H9 (cell line): ENCODE measurements at regions not wholly inside any gene's neighbourhood (a gene's known extent, or its start where the extent isn't known, plus 50 kb on each side); places are given as distances from the start of the nearest gene placed in this dataset.

Source experiments
- DNase-seq: peaks from one replicate; pipeline ENCODE4 v3.0.0-alpha.2; 2017
- H2AFZ ChIP-seq: one replicate; pipeline ENCODE4 v1.6.1; 2013; ENCODE audit warnings: mild to moderate bottlenecking, low read length, control low read depth, moderate library complexity
- H2AK5ac ChIP-seq: 2 replicates; pipeline ENCODE4 v1.6.1; 2013; ENCODE audit warnings: low read length, control low read depth, mixed read lengths; ENCODE audit not compliant: insufficient read length
- H2BK120ac ChIP-seq: one replicate; pipeline ENCODE4 v1.6.1; 2013; ENCODE audit warnings: low read depth, mild to moderate bottlenecking, low read length, control low read depth, inconsistent platforms; ENCODE audit not compliant: poor library complexity, severe bottlenecking
- H2BK12ac ChIP-seq: 2 replicates; pipeline ENCODE4 v1.6.1; 2013; ENCODE audit warnings: low read length, control low read depth, mixed read lengths, low read depth; ENCODE audit not compliant: insufficient read length
- H2BK15ac ChIP-seq: 2 replicates; pipeline ENCODE4 v1.6.1; 2013; ENCODE audit warnings: low read depth, low read length, control low read depth
- H2BK20ac ChIP-seq: one replicate; pipeline ENCODE4 v1.6.1; 2013; ENCODE audit warnings: low read depth, mild to moderate bottlenecking, low read length, control low read depth, inconsistent platforms; ENCODE audit not compliant: poor library complexity, severe bottlenecking
- H2BK5ac ChIP-seq: 2 replicates; pipeline ENCODE4 v1.6.1; 2013; ENCODE audit warnings: low read length, control low read depth, mixed read lengths; ENCODE audit not compliant: insufficient read length
- H3K14ac ChIP-seq: 2 replicates; pipeline ENCODE4 v1.6.1; 2013; ENCODE audit warnings: low read length, control low read depth; ENCODE audit not compliant: insufficient read depth
- H3K18ac ChIP-seq: 2 replicates; pipeline ENCODE4 v1.6.1; 2013; ENCODE audit warnings: low read depth, mild to moderate bottlenecking, mixed read lengths, low read length, control low read depth; ENCODE audit not compliant: insufficient read length
- H3K23ac ChIP-seq: 2 replicates; pipeline ENCODE4 v1.6.1; 2013; ENCODE audit warnings: low read length, control low read depth, mixed read lengths, low read depth; ENCODE audit not compliant: insufficient read length
- H3K23me2 ChIP-seq: 2 replicates; pipeline ENCODE4 v1.6.1; 2013; ENCODE audit warnings: low read depth, mild to moderate bottlenecking, mixed read lengths, low read length, control low read depth; ENCODE audit not compliant: insufficient read length, poor library complexity, severe bottlenecking
- H3K27ac ChIP-seq: 2 replicates; pipeline ENCODE4 v1.5.1; 2013; ENCODE audit warnings: low read length, control low read depth, mixed read lengths, low read depth; ENCODE audit not compliant: insufficient read length
- H3K27me3 ChIP-seq: 2 replicates; pipeline ENCODE4 v1.6.1; 2013; ENCODE audit warnings: low read length, control low read depth, inconsistent platforms; ENCODE audit not compliant: insufficient read depth
- H3K4ac ChIP-seq: 2 replicates; pipeline ENCODE4 v1.6.1; 2013; ENCODE audit warnings: low read depth, mild to moderate bottlenecking, control low read depth, inconsistent platforms, low read length, moderate library complexity
- H3K4me1 ChIP-seq: 2 replicates; pipeline ENCODE4 v1.6.1; 2013; ENCODE audit warnings: low read length, control low read depth, inconsistent platforms; ENCODE audit not compliant: insufficient read depth
- H3K4me2 ChIP-seq: 2 replicates; pipeline ENCODE4 v1.6.1; 2013; ENCODE audit warnings: low read length, control low read depth, mixed read lengths; ENCODE audit not compliant: insufficient read length, insufficient read depth
- H3K56ac ChIP-seq: 2 replicates; pipeline ENCODE4 v1.6.1; 2013; ENCODE audit warnings: low read depth, mild to moderate bottlenecking, mixed read lengths, low read length, control low read depth; ENCODE audit not compliant: insufficient read length
- H3K79me1 ChIP-seq: 2 replicates; pipeline ENCODE4 v1.6.1; 2013; ENCODE audit warnings: low read depth, mild to moderate bottlenecking, moderate library complexity, low read length, control low read depth, inconsistent platforms; ENCODE audit not compliant: insufficient read depth, poor library complexity, severe bottlenecking
- H3K79me2 ChIP-seq: 2 replicates; pipeline ENCODE4 v1.6.1; 2013; ENCODE audit warnings: low read length, control low read depth, inconsistent platforms; ENCODE audit not compliant: insufficient read depth
- H3K9ac ChIP-seq: 2 replicates; pipeline ENCODE4 v1.6.1; 2013; ENCODE audit warnings: low read length, control low read depth, mixed read lengths; ENCODE audit not compliant: insufficient read length; ENCODE audit errors: extremely low read depth
- H3K9me3 ChIP-seq: one replicate; pipeline ENCODE4 v1.6.1; 2013; ENCODE audit warnings: low read depth, low read length, inconsistent platforms; ENCODE audit not compliant: control insufficient read depth
- H3T11ph ChIP-seq: one replicate; pipeline ENCODE4 v1.6.1; 2013; ENCODE audit warnings: mild to moderate bottlenecking, low read length, control low read depth, inconsistent platforms
- H4K20me1 ChIP-seq: one replicate; pipeline ENCODE4 v1.6.1; 2013; ENCODE audit not compliant: control insufficient read depth, insufficient read length, insufficient read depth
- H4K5ac ChIP-seq: 2 replicates; pipeline ENCODE4 v1.6.1; 2013; ENCODE audit warnings: low read depth, mild to moderate bottlenecking, mixed read lengths, low read length, control low read depth; ENCODE audit not compliant: insufficient read length
- H4K8ac ChIP-seq: replicated peaks from 2 replicates; pipeline ENCODE4 v1.6.1; 2013; ENCODE audit warnings: low read length, control low read depth, mixed read lengths, low read depth; ENCODE audit not compliant: insufficient read length
- H4K91ac ChIP-seq: 2 replicates; pipeline ENCODE4 v1.6.1; 2013; ENCODE audit warnings: low read depth, mild to moderate bottlenecking, moderate library complexity, mixed read lengths, low read length, control low read depth; ENCODE audit not compliant: insufficient read length
- H3K27ac Mint-ChIP-seq, 3 experiments: 2 replicates in 2 of 3; 3 replicates in 1 of 3; pipeline ENCODE4 v1.8.0; 2020 to 2021; ENCODE audit warnings: mixed read lengths in 3 of 3, mild to moderate bottlenecking in 1 of 3, moderate library complexity in 1 of 3
- H3K27me3 Mint-ChIP-seq: 2 replicates; pipeline ENCODE4 v1.8.0; 2021; ENCODE audit warnings: low read depth, mild to moderate bottlenecking, moderate library complexity, mixed read lengths
- H3K36me3 Mint-ChIP-seq, 3 experiments: 2 replicates in 2 of 3; 3 replicates in 1 of 3; pipeline ENCODE4 v1.8.0; 2020 to 2021; ENCODE audit warnings: low read depth in 3 of 3, mixed read lengths in 3 of 3; ENCODE audit not compliant: insufficient read depth in 1 of 3
- H3K4me1 Mint-ChIP-seq, 2 experiments: 2 replicates each; pipeline ENCODE4 v1.8.0; 2020; ENCODE audit warnings: mixed read lengths in 2 of 2
- H3K4me3 Mint-ChIP-seq, 2 experiments: 2 replicates in 1 of 2; 3 replicates in 1 of 2; pipeline ENCODE4 v1.8.0; 2020 to 2021; ENCODE audit warnings: mild to moderate bottlenecking in 2 of 2, mixed read lengths in 2 of 2, moderate library complexity in 1 of 2
- H3K9me3 Mint-ChIP-seq, 2 experiments: 2 replicates in 1 of 2; 3 replicates in 1 of 2; pipeline ENCODE4 v1.8.0; 2020; ENCODE audit warnings: mild to moderate bottlenecking in 2 of 2, mixed read lengths in 2 of 2, moderate library complexity in 1 of 2
- CTCF ChIP-seq: fragments of 200-600 bp; sonication (generic); conservative IDR thresholded peaks from 3 replicates; pipeline ENCODE4 v1.8.0; 2021; ENCODE audit warnings: antibody characterized with exemption, mild to moderate bottlenecking
- WGBS: extraction: QIAGEN DNeasy Blood & Tissue Kit; methylation state at CpG from one replicate; pipeline ENCODE4 v1.1.7; 2013; ENCODE audit warnings: missing lambda C conversion rate, low lambda C conversion rate, mixed read lengths; ENCODE audit not compliant: insufficient read length; ENCODE audit errors: extremely low coverage; 5-methylcytosine and 5-hydroxymethylcytosine counted together

DNA sequence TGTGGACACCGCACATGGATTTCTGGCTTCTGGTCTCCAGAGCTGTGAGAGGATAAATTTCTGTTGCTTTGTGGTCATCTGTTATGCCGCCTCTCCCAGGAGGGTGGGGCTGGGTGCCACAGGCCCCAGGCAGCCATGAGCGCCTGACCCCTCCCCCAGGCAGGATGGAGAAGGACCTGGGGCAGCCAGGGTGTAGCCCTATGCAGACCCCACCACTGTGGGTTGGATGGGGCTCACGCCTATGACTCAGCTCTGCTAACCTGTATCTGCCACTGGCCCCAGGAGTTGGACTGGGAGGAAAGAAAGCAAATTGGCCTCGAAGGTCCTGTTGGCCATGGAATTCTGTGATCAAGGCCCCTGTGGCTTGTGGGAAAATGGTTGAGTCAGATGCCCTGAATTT, 1351.1 kb downstream of the BRD1 start:
- Histone ChIP-seq H4K5ac (no peak overlapping the region), H3K56ac (no peak overlapping the region), H3K79me2 (no peaks in the 10 kb centered on the region), H3K79me1 (no peaks in the 10 kb centered on the region), H2BK15ac (no peak overlapping the region), H2BK20ac (no peak overlapping the region), H3T11ph (no peak overlapping the region), H3K23ac (no peak overlapping the region), H3K4me1 (peaks cover 4% of the 10 kb centered on the region; the same call in 1 of the 2 replicates), H3K23me2 (no peaks in the 10 kb centered on the region), H4K91ac (no peak overlapping the region), H2AFZ (no peak overlapping the region), H3K9me3 (no peaks in the 10 kb centered on the region), H3K14ac (no peak overlapping the region), H3K27me3 (no peaks in the 10 kb centered on the region), H4K8ac (no peak overlapping the region), H4K20me1 (no peaks in the 10 kb centered on the region), H3K4me2 (no peak overlapping the region), H2BK12ac (no peak overlapping the region), H2BK5ac (no peak overlapping the region), H3K9ac (no peak overlapping the region), H2BK120ac (no peak overlapping the region), H3K18ac (no peak overlapping the region), H3K4ac (no peak overlapping the region), H2AK5ac (no peak overlapping the region), H3K27ac (no peak overlapping the region)
- Mint-ChIP-seq H3K9me3 (peaks cover 0 to 3% of the 10 kb centered on the region in 2 experiments; a peak in 3 of 5 replicates), H3K4me3 (no peak overlapping the region), H3K36me3 (no peaks in the 10 kb centered on the region; a peak in 1 of 7 replicates), H3K27me3 (no peaks in the 10 kb centered on the region; the same call in 1 of the 2 replicates), H3K4me1 (peaks cover 14 to 20% of the 10 kb centered on the region in 2 experiments), H3K27ac (peak overlapping the region in 1 of 3 experiments; percentile 52; a peak in 1 of 7 replicates)
- WGBS = no CpG with 5 or more reads among the region's 5 CpGs
- TF ChIP-seq CTCF = no peak
- peak; percentile 12 for DNase-seq
